Thyroid gland (tissue), 4 donors: ENCODE measurements at regions not wholly inside any gene's neighbourhood (a gene's known extent, or its start where the extent isn't known, plus 50 kb on each side); places are given as distances from the start of the nearest gene placed in this dataset.
"Not testable (repeated sequence)": the region's sequence is repeated elsewhere in the genome, so short reads cannot be mapped to it uniquely, and the experiment has no call there.

Experiments used
- POLR2A ChIP-seq, 2 donors: fragments of 450-650 bp; IDR thresholded peaks; one replicate each; pipeline ENCODE4 v1.6.1; 2017; ENCODE audit warnings: antibody characterized with exemption in 2 of 2, mild to moderate bottlenecking in 2 of 2, moderate library complexity in 1 of 2
- TF ChIP-seq, protein P1 (sequence below), 6 experiments: fragments of 200-600 bp in 3 of 6; fragments of 450-650 bp in 3 of 6; sonication (generic) in 3 of 6; IDR thresholded peaks; one replicate each; pipeline ENCODE4 v1.5.1; 2016 to 2019; ENCODE audit warnings: antibody characterized with exemption in 6 of 6, mild to moderate bottlenecking in 2 of 6, inconsistent platforms in 1 of 6, moderate library complexity in 1 of 6

DNA sequence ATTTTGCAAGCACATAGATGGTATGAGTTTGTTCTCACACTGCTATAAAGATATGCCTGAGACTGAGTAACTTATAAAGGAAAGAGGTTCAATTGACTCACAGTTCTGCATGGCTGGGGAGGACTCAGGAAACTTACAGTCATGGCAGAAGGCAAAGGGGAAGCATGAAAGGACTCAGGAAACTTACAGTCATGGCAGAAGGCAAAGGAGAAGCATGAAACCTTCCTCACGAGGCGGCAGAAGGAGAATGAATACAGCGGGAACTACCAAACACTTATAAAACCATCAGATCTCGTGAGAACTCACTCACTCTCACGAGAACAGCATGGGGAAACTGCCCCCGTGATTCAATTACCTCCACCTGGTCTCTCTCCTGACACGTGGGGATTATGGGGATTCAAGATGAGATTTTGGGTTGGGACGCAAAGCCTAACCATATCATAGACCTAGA lies 101.9 kb upstream of the NCOR2 start:
- TF ChIP-seq, protein P1, sequence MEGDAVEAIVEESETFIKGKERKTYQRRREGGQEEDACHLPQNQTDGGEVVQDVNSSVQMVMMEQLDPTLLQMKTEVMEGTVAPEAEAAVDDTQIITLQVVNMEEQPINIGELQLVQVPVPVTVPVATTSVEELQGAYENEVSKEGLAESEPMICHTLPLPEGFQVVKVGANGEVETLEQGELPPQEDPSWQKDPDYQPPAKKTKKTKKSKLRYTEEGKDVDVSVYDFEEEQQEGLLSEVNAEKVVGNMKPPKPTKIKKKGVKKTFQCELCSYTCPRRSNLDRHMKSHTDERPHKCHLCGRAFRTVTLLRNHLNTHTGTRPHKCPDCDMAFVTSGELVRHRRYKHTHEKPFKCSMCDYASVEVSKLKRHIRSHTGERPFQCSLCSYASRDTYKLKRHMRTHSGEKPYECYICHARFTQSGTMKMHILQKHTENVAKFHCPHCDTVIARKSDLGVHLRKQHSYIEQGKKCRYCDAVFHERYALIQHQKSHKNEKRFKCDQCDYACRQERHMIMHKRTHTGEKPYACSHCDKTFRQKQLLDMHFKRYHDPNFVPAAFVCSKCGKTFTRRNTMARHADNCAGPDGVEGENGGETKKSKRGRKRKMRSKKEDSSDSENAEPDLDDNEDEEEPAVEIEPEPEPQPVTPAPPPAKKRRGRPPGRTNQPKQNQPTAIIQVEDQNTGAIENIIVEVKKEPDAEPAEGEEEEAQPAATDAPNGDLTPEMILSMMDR (IDR thresholded peaks at IDR 0.05) = not testable (repeated sequence)
- not testable (repeated sequence) for TF ChIP-seq POLR2A (IDR thresholded peaks at IDR 0.05)
